Thyroid gland (tissue), 4 donors: ENCODE measurements at regions not wholly inside any gene's neighbourhood (a gene's known extent, or its start where the extent isn't known, plus 50 kb on each side); places are given as distances from the start of the nearest gene placed in this dataset.
"Not testable (repeated sequence)": the region's sequence is repeated elsewhere in the genome, so short reads cannot be mapped to it uniquely, and the experiment has no call there.

Experiments used
- DNase-seq, 2 donors: peaks; one replicate each; pipeline ENCODE4 v3.0.0-alpha.2; 2019
- H3K27ac ChIP-seq, 3 donors: fragments of 200-600 bp; sonication (generic); 1 replicate in 2 of 3; 2 replicates in 1 of 3; pipeline ENCODE4 v1.5.1; 2016 to 2019; ENCODE audit warnings: mild to moderate bottlenecking in 1 of 3, moderate library complexity in 1 of 3
- H3K27me3 ChIP-seq: fragments of 200-600 bp; sonication (generic); one replicate; pipeline ENCODE4 v1.5.1; 2019
- H3K36me3 ChIP-seq, 2 donors: fragments of 200-600 bp; sonication (generic); one replicate each; pipeline ENCODE4 v1.5.1; 2016 to 2019
- H3K4me1 ChIP-seq, 2 donors: fragments of 200-600 bp; sonication (generic); one replicate each; pipeline ENCODE4 v1.5.1; 2017 to 2019
- H3K4me3 ChIP-seq, 3 donors: fragments of 200-600 bp; sonication (generic); replicated peaks in 1 of 3; 1 replicate in 2 of 3; 2 replicates in 1 of 3; pipeline ENCODE4 v1.5.1; 2016; ENCODE audit warnings: mild to moderate bottlenecking in 1 of 3
- H3K9me3 ChIP-seq: fragments of 200-600 bp; sonication (generic); one replicate; pipeline ENCODE4 v1.5.1; 2017
- POLR2A ChIP-seq, 2 donors: fragments of 450-650 bp; IDR thresholded peaks; one replicate each; pipeline ENCODE4 v1.6.1; 2017; ENCODE audit warnings: antibody characterized with exemption in 2 of 2, mild to moderate bottlenecking in 2 of 2, moderate library complexity in 1 of 2
- WGBS, 2 donors: methylation state at CpG; one replicate each; pipeline ENCODE4 v1.1.5; 2017; 5-methylcytosine and 5-hydroxymethylcytosine counted together
- intact Hi-C: fragments of 100-400 bp; cut with DNase I; formaldehyde crosslinking; loops from one replicate; pipeline ENCODE4 v1.15.1; 2023
- TF ChIP-seq, protein P1 (sequence below), 6 experiments: fragments of 200-600 bp in 3 of 6; fragments of 450-650 bp in 3 of 6; sonication (generic) in 3 of 6; IDR thresholded peaks; one replicate each; pipeline ENCODE4 v1.5.1; 2016 to 2019; ENCODE audit warnings: antibody characterized with exemption in 6 of 6, mild to moderate bottlenecking in 2 of 6, inconsistent platforms in 1 of 6, moderate library complexity in 1 of 6

DNA sequence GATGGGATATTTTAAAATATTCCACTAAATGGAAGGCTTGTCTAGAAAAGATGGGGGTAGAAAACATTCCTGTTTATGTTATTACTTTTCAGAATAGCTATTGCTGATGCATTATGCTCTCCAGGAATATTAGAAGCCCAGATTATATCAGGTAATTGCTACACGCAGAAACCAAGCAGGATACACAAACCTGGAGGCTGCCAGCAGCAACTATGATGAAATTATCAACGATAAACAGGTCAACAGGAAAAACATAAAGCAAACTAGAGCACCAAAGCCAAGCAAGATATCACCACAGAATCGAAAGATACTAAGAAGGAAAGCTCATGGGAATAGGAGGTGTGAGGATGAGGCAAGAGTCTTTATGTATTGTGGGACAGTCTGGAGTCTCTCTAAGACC is 113.2 kb upstream of the SPATS2L start:
- DNase-seq: no peak
- Histone ChIP-seq H3K4me1 (no peaks in the 10 kb centered on the region), H3K36me3 (no peaks in the 10 kb centered on the region), H3K27me3 (no peaks in the 10 kb centered on the region), H3K9me3 (no peaks in the 10 kb centered on the region), H3K4me3 (no peak overlapping the region), H3K27ac (no peak overlapping the region)
- intact Hi-C loops: no loop called here
- 88 to 91% methylated on average over 3 of the region's 3 CpGs for WGBS, 2 donors
- TF ChIP-seq POLR2A (IDR thresholded peaks at IDR 0.05): no peak
- TF ChIP-seq, protein P1, sequence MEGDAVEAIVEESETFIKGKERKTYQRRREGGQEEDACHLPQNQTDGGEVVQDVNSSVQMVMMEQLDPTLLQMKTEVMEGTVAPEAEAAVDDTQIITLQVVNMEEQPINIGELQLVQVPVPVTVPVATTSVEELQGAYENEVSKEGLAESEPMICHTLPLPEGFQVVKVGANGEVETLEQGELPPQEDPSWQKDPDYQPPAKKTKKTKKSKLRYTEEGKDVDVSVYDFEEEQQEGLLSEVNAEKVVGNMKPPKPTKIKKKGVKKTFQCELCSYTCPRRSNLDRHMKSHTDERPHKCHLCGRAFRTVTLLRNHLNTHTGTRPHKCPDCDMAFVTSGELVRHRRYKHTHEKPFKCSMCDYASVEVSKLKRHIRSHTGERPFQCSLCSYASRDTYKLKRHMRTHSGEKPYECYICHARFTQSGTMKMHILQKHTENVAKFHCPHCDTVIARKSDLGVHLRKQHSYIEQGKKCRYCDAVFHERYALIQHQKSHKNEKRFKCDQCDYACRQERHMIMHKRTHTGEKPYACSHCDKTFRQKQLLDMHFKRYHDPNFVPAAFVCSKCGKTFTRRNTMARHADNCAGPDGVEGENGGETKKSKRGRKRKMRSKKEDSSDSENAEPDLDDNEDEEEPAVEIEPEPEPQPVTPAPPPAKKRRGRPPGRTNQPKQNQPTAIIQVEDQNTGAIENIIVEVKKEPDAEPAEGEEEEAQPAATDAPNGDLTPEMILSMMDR (IDR thresholded peaks at IDR 0.05): no peak

- Histone ChIP-seq H3K4me3 (no peak overlapping the region), H3K36me3 (no peaks in the 10 kb centered on the region), H3K4me1 (no peaks in the 10 kb centered on the region), H3K27me3 (no peaks in the 10 kb centered on the region), H3K27ac (no peak overlapping the region), H3K9me3 (no peaks in the 10 kb centered on the region)
- no peak for DNase-seq
- WGBS, 2 donors: 90 to 93% methylated on average over 5 of the region's 5 CpGs
- TF ChIP-seq POLR2A (IDR thresholded peaks at IDR 0.05): no peak
- TF ChIP-seq, protein P1 (IDR thresholded peaks at IDR 0.05): no peak
- intact Hi-C loops: no loop called here
Measured at GRCh38 chr2:200193791-200194190, 112.7 kb upstream of the SPATS2L start.

DNA sequence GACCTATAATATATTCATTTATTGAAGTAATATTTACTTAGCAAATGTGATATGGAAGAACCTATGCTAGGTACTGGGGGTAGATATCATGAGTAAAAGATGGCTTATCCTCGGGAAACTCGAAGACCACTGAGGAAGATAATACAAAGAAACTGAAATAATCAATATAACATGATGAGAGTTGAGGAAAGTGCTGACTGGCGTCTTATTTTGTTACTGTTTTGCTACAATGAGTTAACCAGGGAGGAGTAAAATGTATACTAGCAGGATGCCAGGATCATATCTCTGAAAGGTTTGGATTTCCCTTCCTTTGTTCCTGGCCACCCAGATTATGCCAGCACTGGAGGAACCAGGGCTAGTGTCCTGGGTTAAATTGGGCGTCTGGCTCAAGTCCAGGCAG is 111.7 kb upstream of the SPATS2L start:
- DNase-seq: no peak
- no peaks in the 10 kb centered on the region for H3K4me1 ChIP-seq
- H3K4me3 ChIP-seq: no peak overlapping the region
- intact Hi-C loops: no loop called here
- no peak overlapping the region for H3K27ac ChIP-seq
- no peaks in the 10 kb centered on the region for H3K27me3 ChIP-seq
- TF ChIP-seq, protein P1 (IDR thresholded peaks at IDR 0.05): no peak
- no peak for TF ChIP-seq POLR2A (IDR thresholded peaks at IDR 0.05)
- no peaks in the 10 kb centered on the region for H3K36me3 ChIP-seq
- no peaks in the 10 kb centered on the region for H3K9me3 ChIP-seq
- 90 to 91% methylated on average over 4 of the region's 4 CpGs for WGBS, 2 donors

DNA sequence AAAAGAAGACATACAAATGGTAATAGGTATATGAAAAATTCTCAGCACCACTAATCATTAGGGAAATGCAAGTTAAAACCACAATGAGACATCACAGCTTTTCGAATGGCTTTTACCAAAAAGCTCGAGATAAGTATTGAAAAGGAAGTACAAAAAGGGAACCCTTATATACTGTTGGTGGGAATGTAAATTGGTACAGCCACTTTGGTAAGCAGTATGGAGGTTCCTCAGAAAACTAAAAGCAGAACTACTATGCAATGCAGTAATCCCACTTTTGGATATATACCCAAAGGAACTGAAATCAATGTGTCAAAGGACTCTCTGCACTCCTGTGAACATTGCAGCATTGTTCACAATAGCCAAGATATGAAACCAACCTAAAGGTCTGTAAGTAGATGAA is 107.5 kb upstream of the SPATS2L start:
- no peaks in the 10 kb centered on the region for H3K36me3 ChIP-seq
- no peak overlapping the region for H3K4me3 ChIP-seq
- no peak for DNase-seq
- no peaks in the 10 kb centered on the region for H3K9me3 ChIP-seq
- TF ChIP-seq POLR2A (IDR thresholded peaks at IDR 0.05): no peak
- TF ChIP-seq, protein P1 (IDR thresholded peaks at IDR 0.05): no peak
- 87 to 90% methylated on average over 2 of the region's 2 CpGs for WGBS, 2 donors
- H3K27me3 ChIP-seq: no peaks in the 10 kb centered on the region
- H3K27ac ChIP-seq: no peak overlapping the region
- peaks cover 0 to 6% of the 10 kb centered on the region in 2 donors for H3K4me1 ChIP-seq
- intact Hi-C loops: no loop called here

DNA sequence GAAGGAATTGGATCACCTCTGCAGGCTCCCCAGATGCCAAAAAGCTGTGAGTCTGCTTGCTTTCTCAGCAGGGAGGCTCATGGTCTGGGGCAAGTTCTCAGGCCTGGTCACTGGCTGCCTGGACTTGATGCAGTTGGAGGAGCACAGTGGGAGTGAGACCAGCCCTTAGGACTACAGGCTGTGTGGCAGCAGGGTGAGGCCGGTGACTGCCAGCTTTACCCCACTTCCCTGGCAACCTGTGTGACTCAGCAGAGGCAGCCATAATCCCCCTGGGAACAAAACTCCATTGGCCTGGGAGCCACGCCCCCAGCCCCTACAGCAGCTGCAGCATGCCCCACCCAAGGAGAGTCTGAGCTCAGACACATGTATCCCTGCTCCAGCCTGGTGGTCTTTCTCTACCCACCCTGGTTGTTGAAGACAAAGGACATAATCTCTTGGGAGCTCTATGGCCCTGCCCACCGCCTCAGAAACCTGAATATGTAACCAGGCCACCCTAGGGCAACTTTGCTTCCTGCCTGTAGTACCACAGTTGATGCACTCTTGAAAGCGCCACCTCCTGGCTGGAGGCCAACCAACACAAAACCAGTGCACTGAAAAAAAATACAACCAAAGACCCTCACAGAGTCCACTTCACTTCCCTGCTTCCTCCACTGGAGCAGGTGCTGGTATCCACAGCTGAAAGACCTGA is 106.8 kb upstream of the SPATS2L start:
- TF ChIP-seq, protein P1 (IDR thresholded peaks at IDR 0.05): no peak
- no peak for TF ChIP-seq POLR2A (IDR thresholded peaks at IDR 0.05)
- no peaks in the 10 kb centered on the region for H3K27me3 ChIP-seq
- H3K36me3 ChIP-seq: no peaks in the 10 kb centered on the region
- peak in 1 of 2 donors; percentile 11 for DNase-seq
- no peak overlapping the region for H3K4me3 ChIP-seq
- 86 to 89% methylated on average over 3 of the region's 4 CpGs for WGBS, 2 donors
- H3K4me1 ChIP-seq: peaks cover 0 to 6% of the 10 kb centered on the region in 2 donors
- intact Hi-C loops: no loop called here
- H3K9me3 ChIP-seq: no peaks in the 10 kb centered on the region
- no peak overlapping the region for H3K27ac ChIP-seq

DNA sequence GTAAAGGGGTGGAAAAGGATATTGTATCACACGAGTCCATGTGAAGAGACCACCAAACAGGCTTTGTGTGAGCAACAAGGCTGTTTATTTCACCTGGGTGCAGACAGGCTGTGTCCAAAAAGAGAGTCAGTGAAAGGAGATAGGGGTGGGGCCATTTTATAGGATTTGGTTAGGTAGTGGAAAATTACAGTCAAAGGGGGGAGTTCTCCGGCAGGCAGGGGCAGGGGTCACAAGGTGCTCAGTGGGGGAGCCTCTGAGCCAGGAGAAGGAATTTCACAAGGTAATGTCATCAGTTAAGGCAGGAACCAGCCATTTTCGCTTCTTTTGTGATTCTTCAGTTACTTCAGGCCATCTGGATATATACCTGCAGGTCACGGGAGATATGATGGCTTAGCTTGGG is 104.7 kb upstream of the SPATS2L start:
- H3K27me3 ChIP-seq, H3K27ac ChIP-seq, intact Hi-C loops, H3K4me3 ChIP-seq, DNase-seq, H3K36me3 ChIP-seq, H3K4me1 ChIP-seq, H3K9me3 ChIP-seq: not testable (repeated sequence)
- WGBS, 2 donors: 96% methylated on average over 4 of the region's 4 CpGs
